Neural crest cell (in vitro differentiated cells): ENCODE measurements at regions not wholly inside any gene's neighbourhood (a gene's known extent, or its start where the extent isn't known, plus 50 kb on each side); places are given as distances from the start of the nearest gene placed in this dataset.

ENCODE experiments used
- DNase-seq: peaks from one replicate; pipeline ENCODE4 v3.0.0; 2021; ENCODE audit warnings: low read depth, mixed read lengths, low spot score
- H3K27ac Mint-ChIP-seq: one replicate; pipeline ENCODE4 v1.8.0; 2021; ENCODE audit warnings: mild to moderate bottlenecking, mixed read lengths; ENCODE audit not compliant: unreplicated experiment
- H3K27me3 Mint-ChIP-seq: 2 replicates; pipeline ENCODE4 v1.8.0; 2021; ENCODE audit warnings: low read depth, mild to moderate bottlenecking, mixed read lengths
- H3K36me3 Mint-ChIP-seq: 2 replicates; pipeline ENCODE4 v1.8.0; 2021; ENCODE audit warnings: low read depth, mild to moderate bottlenecking, mixed read lengths
- H3K4me1 Mint-ChIP-seq: 2 replicates; pipeline ENCODE4 v1.8.0; 2021; ENCODE audit warnings: mixed read lengths
- H3K4me3 Mint-ChIP-seq: one replicate; pipeline ENCODE4 v1.8.0; 2021; ENCODE audit warnings: mild to moderate bottlenecking, mixed read lengths
- H3K9me3 Mint-ChIP-seq: 2 replicates; pipeline ENCODE4 v1.8.0; 2021; ENCODE audit warnings: mixed read lengths
- CTCF ChIP-seq: fragments of 200-600 bp; sonication (generic); conservative IDR thresholded peaks from 2 replicates; pipeline ENCODE4 v1.5.0; 2021; ENCODE audit warnings: antibody characterized with exemption, mild to moderate bottlenecking

GRCh38 chr4:111662496-111662895 lies 482.8 kb upstream of the FAM241A start:
- Mint-ChIP-seq H3K4me3 (no peak overlapping the region), H3K27ac (no peak overlapping the region), H3K4me1 (no peaks in the 10 kb centered on the region), H3K36me3 (no peaks in the 10 kb centered on the region), H3K9me3 (peaks cover 8% of the 10 kb centered on the region), H3K27me3 (peaks cover 2% of the 10 kb centered on the region)
- no peak for TF ChIP-seq CTCF
- no peak for DNase-seq

- Mint-ChIP-seq H3K36me3 (no peaks in the 10 kb centered on the region), H3K4me1 (no peaks in the 10 kb centered on the region), H3K27ac (no peak overlapping the region), H3K27me3 (peaks cover 2% of the 10 kb centered on the region), H3K4me3 (no peak overlapping the region), H3K9me3 (peaks cover 8% of the 10 kb centered on the region)
- DNase-seq: no peak
- no peak for TF ChIP-seq CTCF
These were observed 480.8 kb upstream of the FAM241A start for GRCh38 chr4:111664308-111664945.

- Mint-ChIP-seq H3K36me3 (no peaks in the 10 kb centered on the region), H3K27me3 (no peaks in the 10 kb centered on the region), H3K4me1 (peaks cover 5% of the 10 kb centered on the region), H3K9me3 (peaks cover 5% of the 10 kb centered on the region), H3K27ac (no peak overlapping the region), H3K4me3 (no peak overlapping the region)
- no peak for DNase-seq
- TF ChIP-seq CTCF: no peak
These were observed 478.4 kb upstream of the FAM241A start for GRCh38 chr4:111666826-111667360.

GRCh38 chr4:111671756-111672155 lies 473.5 kb upstream of the FAM241A start:
- Mint-ChIP-seq H3K27ac (no peak overlapping the region), H3K27me3 (no peaks in the 10 kb centered on the region), H3K9me3 (no peaks in the 10 kb centered on the region), H3K4me3 (no peak overlapping the region), H3K4me1 (peaks cover 10% of the 10 kb centered on the region), H3K36me3 (no peaks in the 10 kb centered on the region)
- no peak for TF ChIP-seq CTCF
- no peak for DNase-seq

GRCh38 chr4:111675746-111676145 lies 469.5 kb upstream of the FAM241A start:
- Mint-ChIP-seq H3K4me3 (no peak overlapping the region), H3K4me1 (peaks cover 21% of the 10 kb centered on the region), H3K36me3 (no peaks in the 10 kb centered on the region), H3K27me3 (no peaks in the 10 kb centered on the region), H3K9me3 (no peaks in the 10 kb centered on the region), H3K27ac (no peak overlapping the region)
- DNase-seq: no peak
- TF ChIP-seq CTCF: no peak
